Lower leg skin (tissue), 3 donors: ENCODE measurements at regions not wholly inside any gene's neighbourhood (a gene's known extent, or its start where the extent isn't known, plus 50 kb on each side); places are given as distances from the start of the nearest gene placed in this dataset.

Source experiments
- POLR2A ChIP-seq, 2 donors: fragments of 450-650 bp; IDR thresholded peaks; one replicate each; pipeline ENCODE4 v1.6.1; 2016 to 2017; ENCODE audit warnings: antibody characterized with exemption in 2 of 2, mild to moderate bottlenecking in 1 of 2, moderate library complexity in 1 of 2
- TF ChIP-seq, protein P1 (sequence below), 3 donors: fragments of 450-650 bp; IDR thresholded peaks; one replicate each; pipeline ENCODE4 v1.5.1; 2016; ENCODE audit warnings: antibody characterized with exemption in 3 of 3, mild to moderate bottlenecking in 3 of 3, moderate library complexity in 2 of 3

DNA sequence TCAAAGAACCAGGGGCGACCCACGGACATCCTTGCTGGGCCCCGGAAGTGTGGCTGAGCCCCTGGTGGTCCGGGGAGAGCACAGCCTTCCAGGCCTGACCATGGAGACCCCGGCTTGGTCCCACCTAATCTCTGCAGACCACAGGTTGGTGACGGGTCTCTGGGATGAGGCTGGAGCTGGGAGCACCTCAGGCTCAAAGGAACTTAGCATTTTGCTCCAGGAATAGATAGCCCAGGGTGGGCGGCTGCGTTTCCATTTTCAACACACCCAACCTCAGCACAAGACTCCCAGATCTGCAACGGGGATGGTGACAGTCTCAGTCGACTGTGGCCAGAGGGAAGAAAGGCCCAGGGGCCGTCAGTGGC lies 58.5 kb downstream of the FOXL3 start:
- no peak for TF ChIP-seq POLR2A (IDR thresholded peaks at IDR 0.05)
- TF ChIP-seq, protein P1, sequence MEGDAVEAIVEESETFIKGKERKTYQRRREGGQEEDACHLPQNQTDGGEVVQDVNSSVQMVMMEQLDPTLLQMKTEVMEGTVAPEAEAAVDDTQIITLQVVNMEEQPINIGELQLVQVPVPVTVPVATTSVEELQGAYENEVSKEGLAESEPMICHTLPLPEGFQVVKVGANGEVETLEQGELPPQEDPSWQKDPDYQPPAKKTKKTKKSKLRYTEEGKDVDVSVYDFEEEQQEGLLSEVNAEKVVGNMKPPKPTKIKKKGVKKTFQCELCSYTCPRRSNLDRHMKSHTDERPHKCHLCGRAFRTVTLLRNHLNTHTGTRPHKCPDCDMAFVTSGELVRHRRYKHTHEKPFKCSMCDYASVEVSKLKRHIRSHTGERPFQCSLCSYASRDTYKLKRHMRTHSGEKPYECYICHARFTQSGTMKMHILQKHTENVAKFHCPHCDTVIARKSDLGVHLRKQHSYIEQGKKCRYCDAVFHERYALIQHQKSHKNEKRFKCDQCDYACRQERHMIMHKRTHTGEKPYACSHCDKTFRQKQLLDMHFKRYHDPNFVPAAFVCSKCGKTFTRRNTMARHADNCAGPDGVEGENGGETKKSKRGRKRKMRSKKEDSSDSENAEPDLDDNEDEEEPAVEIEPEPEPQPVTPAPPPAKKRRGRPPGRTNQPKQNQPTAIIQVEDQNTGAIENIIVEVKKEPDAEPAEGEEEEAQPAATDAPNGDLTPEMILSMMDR (IDR thresholded peaks at IDR 0.05), result no peak
